DOHH2 (cell line): ENCODE measurements at regions not wholly inside any gene's neighbourhood (a gene's known extent, or its start where the extent isn't known, plus 50 kb on each side); places are given as distances from the start of the nearest gene placed in this dataset.

Source experiments
- H3F3A ChIP-seq: fragments of 200-600 bp; sonication (generic), shearing (Covaris generic); 2 replicates; pipeline ENCODE4 v1.6.0; 2016; ENCODE audit warnings: antibody characterized with exemption, mild to moderate bottlenecking; ENCODE audit not compliant: control insufficient read depth, insufficient read depth
- H3K27ac ChIP-seq: fragments of 200-600 bp; sonication (generic); 2 replicates; pipeline ENCODE4 v1.5.1; 2014; ENCODE audit warnings: low read depth, mild to moderate bottlenecking, low read length, moderate library complexity
- H3K27me3 ChIP-seq: fragments of 200-600 bp; sonication (generic); 2 replicates; pipeline ENCODE4 v1.6.1; 2014; ENCODE audit warnings: mild to moderate bottlenecking, low read length, mixed read lengths; ENCODE audit not compliant: control insufficient read depth
- H3K36me3 ChIP-seq: fragments of 200-600 bp; sonication (generic); 2 replicates; pipeline ENCODE4 v1.6.1; 2014; ENCODE audit warnings: mild to moderate bottlenecking, low read length, moderate library complexity, mixed read lengths; ENCODE audit not compliant: control insufficient read depth
- H3K4me1 ChIP-seq: fragments of 200-600 bp; sonication (generic); 2 replicates; pipeline ENCODE4 v1.6.1; 2014; ENCODE audit warnings: mild to moderate bottlenecking, low read length, mixed read lengths; ENCODE audit not compliant: control insufficient read depth
- H3K4me2 ChIP-seq: fragments of 200-600 bp; sonication (generic); 2 replicates; pipeline ENCODE4 v1.6.0; 2014; ENCODE audit warnings: mild to moderate bottlenecking, low read length, moderate library complexity
- H3K4me3 ChIP-seq: fragments of 200-600 bp; sonication (generic); 2 replicates; pipeline ENCODE4 v1.5.1; 2014; ENCODE audit warnings: mild to moderate bottlenecking, low read length, mixed read lengths
- H3K79me2 ChIP-seq: fragments of 200-600 bp; sonication (generic); 2 replicates; pipeline ENCODE4 v1.6.1; 2014; ENCODE audit warnings: mild to moderate bottlenecking, low read length, mixed read lengths; ENCODE audit not compliant: control insufficient read depth
- H3K9me2 ChIP-seq: fragments of 200-600 bp; sonication (generic); replicated peaks from 2 replicates; pipeline ENCODE4 v1.6.1; 2014; ENCODE audit warnings: mild to moderate bottlenecking, low read length, mixed read lengths; ENCODE audit not compliant: control insufficient read depth
- H3K9me3 ChIP-seq: fragments of 200-600 bp; sonication (generic); 2 replicates; pipeline ENCODE4 v1.6.1; 2014; ENCODE audit warnings: antibody characterized with exemption, low read length, mixed read lengths; ENCODE audit not compliant: control insufficient read depth, insufficient read depth
- H4K20me1 ChIP-seq: fragments of 200-600 bp; sonication (generic); 2 replicates; pipeline ENCODE4 v1.6.0; 2014; ENCODE audit warnings: low read depth, mild to moderate bottlenecking, antibody characterized with exemption, low read length, moderate library complexity; ENCODE audit not compliant: control insufficient read depth, insufficient read depth
- CTCF ChIP-seq: fragments of 200-600 bp; sonication (generic); IDR thresholded peaks from one replicate; pipeline ENCODE4 v1.5.1; 2014; ENCODE audit warnings: antibody characterized with exemption, mild to moderate bottlenecking, low read depth, low read length; ENCODE audit not compliant: poor library complexity, severe bottlenecking
- EZH2phosphoT487 ChIP-seq: fragments of 200-600 bp; sonication (generic); IDR thresholded peaks from 2 replicates; pipeline ENCODE4 v1.6.1; 2017; ENCODE audit warnings: borderline replicate concordance, mild to moderate bottlenecking, antibody characterized with exemption, low read length, moderate library complexity, mixed read lengths

DNA sequence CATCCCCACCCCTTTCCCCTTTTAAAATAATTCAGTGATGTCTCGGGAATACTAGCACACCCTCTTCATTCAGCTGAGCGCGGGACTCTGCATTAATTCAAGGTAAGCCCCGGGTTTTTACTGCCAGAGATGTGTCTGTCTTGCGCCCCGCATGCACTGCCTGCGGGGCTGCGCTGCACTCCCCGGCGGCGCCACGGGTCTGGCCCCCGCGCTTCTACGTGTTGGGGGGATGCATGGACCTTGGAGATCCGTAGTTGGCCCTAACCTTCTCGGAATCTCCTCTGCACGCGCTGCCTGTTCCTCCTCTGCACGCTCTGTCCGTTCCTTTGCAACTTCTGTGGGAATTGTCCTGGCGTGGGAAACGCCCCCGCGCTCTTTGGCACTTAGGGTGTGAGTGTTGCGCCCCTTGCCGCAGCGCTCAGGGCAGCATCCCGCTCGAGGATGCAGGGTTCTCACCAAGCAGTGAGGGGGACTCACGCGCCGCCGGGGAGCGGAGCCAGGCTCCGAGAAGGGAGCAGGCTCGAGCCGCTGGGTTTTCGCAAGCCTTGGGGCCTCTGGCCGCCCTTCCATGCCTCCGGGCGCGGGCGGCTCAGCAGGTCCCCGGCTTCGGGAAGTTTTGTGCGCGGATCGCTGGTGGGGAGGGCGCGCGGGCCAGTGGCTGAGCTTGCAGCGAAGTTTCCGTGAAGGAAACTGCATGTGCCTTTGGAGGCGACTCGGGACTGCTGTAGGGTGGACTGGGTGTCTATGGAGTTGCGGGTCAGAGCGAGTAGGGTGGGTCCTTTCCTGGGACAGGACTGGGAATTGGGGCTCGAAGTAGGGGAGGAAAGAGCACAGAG is 165.1 kb upstream of the CACNA1E start:
- Histone ChIP-seq H3K4me1 (no peaks in the 10 kb centered on the region), H3K9me2 (no peaks in the 10 kb centered on the region), H3K27me3 (peaks cover 3% of the 10 kb centered on the region; the same call in 1 of the 2 replicates), H3K4me3 (no peak overlapping the region), H3K9me3 (no peaks in the 10 kb centered on the region), H3F3A (no peaks in the 10 kb centered on the region), H3K4me2 (no peak overlapping the region), H4K20me1 (no peaks in the 10 kb centered on the region), H3K36me3 (no peaks in the 10 kb centered on the region), H3K27ac (no peak overlapping the region), H3K79me2 (no peaks in the 10 kb centered on the region)
- TF ChIP-seq CTCF (no peak), EZH2phosphoT487 (no peak)

- H3K9me2 ChIP-seq: no peaks in the 10 kb centered on the region
- H3K4me2 ChIP-seq: no peak overlapping the region
- no peaks in the 10 kb centered on the region for H3F3A ChIP-seq
- no peaks in the 10 kb centered on the region for H4K20me1 ChIP-seq
- H3K27me3 ChIP-seq: peaks cover 3% of the 10 kb centered on the region; the same call in 1 of the 2 replicates
- no peak overlapping the region for H3K4me3 ChIP-seq
- TF ChIP-seq EZH2phosphoT487 (no peak), CTCF (no peak)
- no peak overlapping the region for H3K27ac ChIP-seq
- no peaks in the 10 kb centered on the region for H3K4me1 ChIP-seq
- no peaks in the 10 kb centered on the region for H3K79me2 ChIP-seq
- H3K9me3 ChIP-seq: no peaks in the 10 kb centered on the region
- no peaks in the 10 kb centered on the region for H3K36me3 ChIP-seq
Measured at GRCh38 chr1:181318858-181319235, 164.5 kb upstream of the CACNA1E start.

DNA sequence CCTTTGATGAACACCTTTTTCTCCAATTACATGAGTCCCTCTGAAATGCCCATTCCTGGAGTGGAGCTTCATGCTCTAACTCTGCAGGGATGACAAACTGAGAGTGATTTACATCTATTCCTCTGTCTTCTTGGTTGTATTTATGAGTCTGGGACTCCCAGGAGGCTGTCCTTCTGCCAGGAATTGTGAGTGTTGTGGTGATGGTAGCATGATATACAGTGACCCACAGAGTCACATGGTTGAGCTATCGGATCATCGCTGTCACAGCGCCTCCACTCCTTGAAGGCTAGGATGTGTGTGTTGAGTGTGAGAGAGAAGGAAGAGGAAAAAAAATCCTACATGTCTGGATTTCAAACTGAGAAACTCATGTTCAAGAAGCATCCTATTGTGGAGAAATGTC is 163.4 kb upstream of the CACNA1E start:
- Histone ChIP-seq H3K79me2 (no peaks in the 10 kb centered on the region), H3K4me1 (no peaks in the 10 kb centered on the region), H3K27ac (no peak overlapping the region), H3K4me3 (no peak overlapping the region), H3F3A (no peaks in the 10 kb centered on the region), H4K20me1 (no peaks in the 10 kb centered on the region), H3K4me2 (no peak overlapping the region), H3K36me3 (no peaks in the 10 kb centered on the region), H3K27me3 (no peaks in the 10 kb centered on the region; the same call in 1 of the 2 replicates), H3K9me2 (no peaks in the 10 kb centered on the region), H3K9me3 (no peaks in the 10 kb centered on the region)
- TF ChIP-seq CTCF: no peak
- TF ChIP-seq EZH2phosphoT487: no peak
